ENCODE measurements at regions not wholly inside any gene's neighbourhood (a gene's known extent, or its start where the extent isn't known, plus 50 kb on each side); places are given as distances from the start of the nearest gene placed in this dataset.

DNA sequence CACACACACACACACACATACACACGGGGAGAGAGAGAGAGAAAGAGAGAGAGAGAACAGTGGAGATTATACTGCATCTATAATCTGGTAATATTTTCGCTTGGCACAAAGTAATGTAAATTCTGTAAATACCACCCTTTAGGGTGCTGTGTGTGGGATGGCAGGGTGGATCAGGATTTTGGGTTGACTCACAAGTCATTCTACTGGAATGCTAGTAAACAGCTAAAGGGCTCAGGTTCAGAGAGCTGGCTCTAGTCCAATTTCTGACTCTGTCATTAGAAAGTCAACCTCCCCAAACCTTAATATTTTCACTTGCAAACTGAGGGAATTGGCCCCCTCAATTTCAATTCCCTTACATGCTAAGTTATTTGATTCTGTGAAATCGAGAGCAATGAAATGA is 308.3 kb downstream of the TSN start:
- H3K36me3 ChIP-seq (ENCODE audit: insufficient read depth in 1 of 2, low read depth in 1 of 2) = no peaks in the 10 kb centered on the region
- WGBS, 3 donors = 80 to 82% (median 81%) methylated on average over 3 of the region's 3 CpGs
- H3K4me1 ChIP-seq = no peaks in the 10 kb centered on the region
- no peak overlapping the region for H3K4me3 ChIP-seq
- DNase-seq (no peak), ATAC-seq (no peak)
- H3K27ac ChIP-seq = no peak overlapping the region
- intact Hi-C loops (cut with DNase I) = no loop called here
- H3K9me3 ChIP-seq = no peaks in the 10 kb centered on the region
- TF ChIP-seq, protein P1, sequence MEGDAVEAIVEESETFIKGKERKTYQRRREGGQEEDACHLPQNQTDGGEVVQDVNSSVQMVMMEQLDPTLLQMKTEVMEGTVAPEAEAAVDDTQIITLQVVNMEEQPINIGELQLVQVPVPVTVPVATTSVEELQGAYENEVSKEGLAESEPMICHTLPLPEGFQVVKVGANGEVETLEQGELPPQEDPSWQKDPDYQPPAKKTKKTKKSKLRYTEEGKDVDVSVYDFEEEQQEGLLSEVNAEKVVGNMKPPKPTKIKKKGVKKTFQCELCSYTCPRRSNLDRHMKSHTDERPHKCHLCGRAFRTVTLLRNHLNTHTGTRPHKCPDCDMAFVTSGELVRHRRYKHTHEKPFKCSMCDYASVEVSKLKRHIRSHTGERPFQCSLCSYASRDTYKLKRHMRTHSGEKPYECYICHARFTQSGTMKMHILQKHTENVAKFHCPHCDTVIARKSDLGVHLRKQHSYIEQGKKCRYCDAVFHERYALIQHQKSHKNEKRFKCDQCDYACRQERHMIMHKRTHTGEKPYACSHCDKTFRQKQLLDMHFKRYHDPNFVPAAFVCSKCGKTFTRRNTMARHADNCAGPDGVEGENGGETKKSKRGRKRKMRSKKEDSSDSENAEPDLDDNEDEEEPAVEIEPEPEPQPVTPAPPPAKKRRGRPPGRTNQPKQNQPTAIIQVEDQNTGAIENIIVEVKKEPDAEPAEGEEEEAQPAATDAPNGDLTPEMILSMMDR (IDR thresholded peaks at IDR 0.05) = no peak
- no peaks in the 10 kb centered on the region for H3K27me3 ChIP-seq (ENCODE audit: insufficient read depth in 3 of 3, low read length in 2 of 3)

DNA sequence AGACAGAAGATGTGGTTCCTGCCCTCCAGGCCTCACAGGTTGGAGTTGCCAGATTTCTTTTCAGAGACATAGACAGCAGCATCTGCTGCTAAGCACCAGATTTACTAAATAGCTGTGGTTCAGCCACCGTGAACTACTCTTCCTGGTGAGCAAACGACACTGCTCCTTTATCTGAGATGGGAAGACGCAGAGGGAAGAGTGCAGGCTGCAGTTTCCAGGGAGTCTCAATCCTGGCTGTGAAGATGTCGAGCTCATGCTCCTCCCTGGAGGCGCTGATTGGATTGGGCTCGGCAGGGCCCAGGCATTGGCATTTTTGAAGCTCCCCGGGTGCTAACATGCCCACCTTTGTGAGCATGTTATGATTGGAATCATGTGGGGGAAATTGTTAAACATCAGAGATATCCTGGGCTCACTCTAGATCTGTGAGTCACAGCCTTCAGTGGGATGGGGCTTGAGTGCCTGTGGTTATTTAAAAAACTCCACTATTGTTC is 314.8 kb downstream of the TSN start:
- Histone ChIP-seq H3K27ac (no peak overlapping the region), H3K4me1 (no peaks in the 10 kb centered on the region), H3K9me3 (no peaks in the 10 kb centered on the region), H3K4me3 (no peak overlapping the region), H3K27me3 (ENCODE audit: insufficient read depth in 3 of 3, low read length in 2 of 3) (no peaks in the 10 kb centered on the region), H3K36me3 (ENCODE audit: insufficient read depth in 1 of 2, low read depth in 1 of 2) (no peaks in the 10 kb centered on the region)
- TF ChIP-seq, protein P1 (IDR thresholded peaks at IDR 0.05) = no peak
- ATAC-seq (no peak), DNase-seq (no peak)
- WGBS, 3 donors = 74 to 83% (median 79%) methylated on average over 7 of the region's 7 CpGs
- intact Hi-C loops (cut with DNase I) = no loop called here

DNA sequence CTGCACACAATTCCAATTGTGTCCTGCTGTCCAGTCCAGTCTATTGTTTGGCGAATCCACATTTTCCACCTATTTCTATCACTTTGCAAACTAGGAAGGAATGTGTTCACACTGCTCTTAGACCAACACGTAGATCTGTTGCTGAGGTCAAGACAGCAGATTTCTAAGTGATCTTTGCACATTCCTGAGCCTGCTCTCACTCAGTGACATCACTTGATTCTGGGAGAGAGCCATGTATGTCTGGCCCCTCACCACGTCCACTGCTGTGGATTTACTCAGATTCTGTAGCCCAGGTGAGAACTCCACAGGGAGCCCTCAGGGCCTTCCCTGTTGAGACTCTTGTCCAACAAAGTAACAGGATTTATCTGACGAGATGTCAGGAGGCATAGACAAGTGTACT is 317.2 kb downstream of the TSN start:
- Histone ChIP-seq H3K27me3 (ENCODE audit: insufficient read depth in 3 of 3, low read length in 2 of 3) (no peaks in the 10 kb centered on the region), H3K36me3 (ENCODE audit: insufficient read depth in 1 of 2, low read depth in 1 of 2) (no peaks in the 10 kb centered on the region), H3K4me3 (no peak overlapping the region), H3K9me3 (no peaks in the 10 kb centered on the region), H3K27ac (no peak overlapping the region), H3K4me1 (no peaks in the 10 kb centered on the region)
- ATAC-seq (no peak), DNase-seq (no peak)
- 57 to 65% (median 59%) methylated on average over 4 of the region's 4 CpGs for WGBS, 3 donors
- TF ChIP-seq, protein P1 (IDR thresholded peaks at IDR 0.05) = no peak
- intact Hi-C loops (cut with DNase I) = no loop called here

DNA sequence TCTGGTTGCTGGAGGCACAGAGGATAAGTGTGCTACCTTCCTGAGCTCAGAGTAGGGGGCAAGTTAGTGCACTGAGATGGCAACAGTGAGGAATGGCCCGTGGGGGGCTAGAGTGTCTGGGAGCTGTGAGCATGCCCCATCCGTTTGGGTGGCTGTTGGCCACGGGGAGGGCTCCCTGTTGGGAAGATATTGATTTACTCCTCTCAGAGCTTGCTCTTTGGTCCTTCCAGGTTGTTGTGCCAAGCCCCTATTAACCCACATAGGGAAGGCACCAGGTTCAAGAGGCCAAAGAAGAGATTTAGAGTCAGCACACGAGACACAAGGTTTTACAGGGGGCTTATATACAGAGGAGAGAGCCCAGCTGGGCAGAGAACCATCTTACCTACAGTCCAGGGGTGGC is 318.8 kb downstream of the TSN start:
- WGBS, 3 donors = 75 to 83% (median 77%) methylated on average over 4 of the region's 4 CpGs
- intact Hi-C loops (cut with DNase I) = no loop called here

DNA sequence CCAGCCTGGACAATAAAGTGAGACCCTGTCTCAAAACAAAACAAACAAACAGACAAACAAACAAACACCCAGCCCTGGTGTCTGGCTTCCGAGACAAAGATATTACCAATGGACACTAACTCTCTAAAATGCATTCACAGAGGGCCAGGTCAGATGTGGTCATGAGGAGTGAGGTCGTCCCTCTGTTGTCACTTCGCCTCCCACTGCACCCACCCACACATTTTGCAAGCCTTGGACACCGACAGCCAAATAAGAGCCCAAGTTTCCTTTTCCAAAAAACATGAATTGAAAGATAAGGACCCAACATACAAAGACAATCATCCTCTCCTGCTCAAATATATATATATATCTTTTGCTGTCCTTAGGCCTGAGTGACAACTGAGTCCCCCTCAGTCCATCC is 319.9 kb downstream of the TSN start:
- WGBS, 3 donors = 69 to 83% (median 82%) methylated on average over 4 of the region's 4 CpGs
- no peak for ATAC-seq
- intact Hi-C loops (cut with DNase I) = no loop called here

More for the DNA sequence above, 318.8 kb downstream of the TSN start:
- DNase-seq (no peak), ATAC-seq (no peak)
- TF ChIP-seq, protein P1 (IDR thresholded peaks at IDR 0.05) = no peak
- no peak overlapping the region for H3K4me3 ChIP-seq
- no peaks in the 10 kb centered on the region for H3K4me1 ChIP-seq
- no peaks in the 10 kb centered on the region for H3K9me3 ChIP-seq
- no peak overlapping the region for H3K27ac ChIP-seq
- no peaks in the 10 kb centered on the region for H3K27me3 ChIP-seq (ENCODE audit: insufficient read depth in 3 of 3, low read length in 2 of 3)
- H3K36me3 ChIP-seq (ENCODE audit: insufficient read depth in 1 of 2, low read depth in 1 of 2) = no peaks in the 10 kb centered on the region

More for the DNA sequence above, 319.9 kb downstream of the TSN start:
- H3K27me3 ChIP-seq (ENCODE audit: insufficient read depth in 3 of 3, low read length in 2 of 3) = no peaks in the 10 kb centered on the region
- H3K9me3 ChIP-seq = no peaks in the 10 kb centered on the region
- no peaks in the 10 kb centered on the region for H3K36me3 ChIP-seq (ENCODE audit: insufficient read depth in 1 of 2, low read depth in 1 of 2)
- H3K4me3 ChIP-seq = no peak overlapping the region
- H3K27ac ChIP-seq = no peak overlapping the region
- no peaks in the 10 kb centered on the region for H3K4me1 ChIP-seq
- TF ChIP-seq, protein P1 (IDR thresholded peaks at IDR 0.05) = no peak
- no peak for DNase-seq
